Femur (tissue), 1 donor: ENCODE measurements at regions not wholly inside any gene's neighbourhood (a gene's known extent, or its start where the extent isn't known, plus 50 kb on each side); places are given as distances from the start of the nearest gene placed in this dataset.

ENCODE experiments used
- DNase-seq: peaks from one replicate; pipeline ENCODE4 v3.0.0-alpha.2; 2017

DNA sequence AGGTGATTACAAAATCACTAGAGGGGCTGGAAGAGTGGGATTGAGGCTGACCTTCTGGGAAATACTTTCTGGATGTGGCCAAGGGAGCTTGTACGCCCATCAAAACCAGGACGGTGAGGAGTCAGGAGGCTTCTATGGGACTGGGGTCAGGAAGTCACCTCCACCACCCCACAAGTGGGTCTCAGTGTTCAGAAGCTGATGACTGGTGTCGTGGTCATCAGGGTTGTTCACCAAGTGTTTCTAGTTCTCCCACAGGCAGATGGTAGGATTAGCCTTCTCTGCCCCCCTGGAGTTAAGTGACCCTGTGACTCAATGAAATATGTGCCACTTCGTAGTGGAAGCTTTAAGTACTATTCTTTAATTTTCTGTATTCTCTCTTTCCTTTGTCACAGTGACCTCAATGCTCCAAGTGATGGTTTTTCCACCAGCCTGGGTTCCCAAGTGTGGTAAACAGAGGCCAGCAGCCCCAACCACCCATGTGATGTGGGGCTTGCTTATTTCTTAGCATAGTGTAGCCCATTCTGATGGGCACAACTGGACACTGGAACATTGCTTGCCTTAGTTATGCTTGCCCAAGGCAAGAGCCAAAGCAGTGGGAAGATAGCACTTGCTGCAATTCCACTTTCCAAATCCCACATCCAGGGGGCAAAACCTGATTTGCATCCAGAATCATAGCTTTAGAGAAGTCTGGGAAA, 258.8 kb downstream of the CYP26B1 start:
- peak; percentile 9 for DNase-seq

DNA sequence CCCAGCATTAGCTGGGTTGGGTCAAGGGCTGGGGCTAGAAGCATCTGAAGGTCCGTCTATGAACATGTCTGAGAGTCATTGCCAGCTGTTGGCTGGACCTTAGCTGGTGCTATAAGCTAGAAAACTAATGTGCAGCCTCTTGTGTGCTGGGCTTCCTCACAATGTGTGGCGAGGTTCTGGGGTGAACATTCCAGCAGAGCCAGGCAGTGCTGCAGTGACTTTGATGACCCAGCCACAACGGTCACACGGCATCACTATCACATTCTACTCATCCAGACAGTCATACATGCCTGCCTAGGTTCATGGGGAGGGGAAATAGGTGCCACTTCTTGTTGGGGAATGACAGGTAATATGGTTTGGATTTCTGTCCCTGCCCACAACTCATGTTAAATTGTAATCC, 260.5 kb downstream of the CYP26B1 start:
- peak; percentile 1 for DNase-seq

DNA sequence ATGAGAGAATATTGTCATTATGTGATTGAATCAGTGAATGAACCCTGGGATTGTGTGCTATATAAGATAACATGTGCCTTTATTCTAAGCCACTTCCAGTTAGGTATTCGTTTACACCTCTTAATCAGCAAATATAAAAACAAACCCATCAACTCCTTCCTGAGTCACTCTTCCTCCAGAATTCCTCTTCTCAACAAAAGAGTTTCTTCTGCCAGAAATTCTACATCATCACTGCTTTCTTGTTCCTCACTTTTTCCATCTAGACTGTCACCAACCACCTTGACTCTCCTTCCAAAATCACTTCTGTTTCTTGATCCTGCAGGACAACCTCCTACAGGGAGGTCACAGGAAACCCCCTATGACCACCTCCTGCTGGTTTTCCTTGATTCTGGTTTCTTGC, 261.4 kb downstream of the CYP26B1 start:
- DNase-seq, result peak; percentile 2

DNA sequence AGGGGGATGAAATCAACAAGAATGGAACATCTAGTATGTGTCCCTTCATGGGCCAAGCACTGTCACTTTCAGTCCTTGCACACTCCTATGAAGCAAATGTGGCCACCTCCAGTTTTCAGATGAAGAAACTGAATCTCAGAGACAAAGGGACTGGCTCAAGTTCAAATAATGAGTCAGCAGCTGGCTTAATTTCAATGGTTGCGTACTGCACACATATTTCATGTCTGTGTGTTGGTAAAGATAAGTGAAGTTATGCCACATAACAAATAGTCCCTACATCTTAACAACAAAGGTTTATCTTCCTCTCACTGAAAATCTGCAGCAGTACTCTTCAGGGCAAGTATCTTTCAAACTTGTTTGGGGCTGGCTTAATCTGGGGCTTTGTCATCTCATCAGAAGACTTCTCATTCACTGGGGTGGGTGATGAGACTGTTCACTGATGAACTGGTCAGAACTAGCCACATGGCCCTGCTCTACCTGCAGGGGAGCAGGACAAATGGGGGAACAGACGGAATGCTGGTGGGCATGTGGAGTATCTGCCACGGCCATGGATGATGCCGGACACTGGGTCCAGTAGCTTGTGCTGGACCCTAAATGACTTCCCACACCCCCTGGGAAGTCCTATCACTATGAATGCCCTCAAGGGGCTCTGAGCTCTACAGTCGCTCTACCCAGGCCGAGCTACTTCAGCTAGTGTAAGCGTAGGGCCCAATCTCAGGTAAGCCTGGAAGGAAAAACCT, 263.2 kb downstream of the CYP26B1 start:
- DNase-seq, result peak; percentile 10

DNA sequence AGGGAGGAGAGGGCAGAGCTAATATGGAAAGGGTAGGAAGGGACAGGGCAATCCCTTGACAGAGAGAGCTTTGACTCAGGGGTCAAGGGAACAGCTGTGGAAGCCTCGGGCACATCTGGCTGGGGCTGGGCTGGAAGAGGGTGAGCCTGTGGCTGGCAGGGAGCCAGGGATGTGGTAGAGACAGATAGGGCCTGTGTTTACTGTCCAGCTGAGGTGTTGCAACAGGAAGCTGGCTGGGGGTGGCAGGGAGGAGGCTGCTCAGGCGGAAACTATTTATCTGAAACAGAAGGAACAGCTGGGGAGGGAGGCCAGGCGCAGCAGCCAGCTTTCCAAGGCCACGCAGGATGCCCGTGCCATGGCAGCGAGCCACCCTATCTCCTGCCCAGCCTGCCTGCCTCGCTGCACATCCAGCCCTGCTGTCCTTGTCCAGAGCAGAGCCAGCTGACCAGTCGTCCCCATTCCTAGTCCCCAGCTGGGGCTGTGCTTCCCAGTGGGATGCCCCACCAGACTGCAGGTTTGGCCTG, 264.7 kb downstream of the CYP26B1 start:
- peak; percentile 82 for DNase-seq

DNA sequence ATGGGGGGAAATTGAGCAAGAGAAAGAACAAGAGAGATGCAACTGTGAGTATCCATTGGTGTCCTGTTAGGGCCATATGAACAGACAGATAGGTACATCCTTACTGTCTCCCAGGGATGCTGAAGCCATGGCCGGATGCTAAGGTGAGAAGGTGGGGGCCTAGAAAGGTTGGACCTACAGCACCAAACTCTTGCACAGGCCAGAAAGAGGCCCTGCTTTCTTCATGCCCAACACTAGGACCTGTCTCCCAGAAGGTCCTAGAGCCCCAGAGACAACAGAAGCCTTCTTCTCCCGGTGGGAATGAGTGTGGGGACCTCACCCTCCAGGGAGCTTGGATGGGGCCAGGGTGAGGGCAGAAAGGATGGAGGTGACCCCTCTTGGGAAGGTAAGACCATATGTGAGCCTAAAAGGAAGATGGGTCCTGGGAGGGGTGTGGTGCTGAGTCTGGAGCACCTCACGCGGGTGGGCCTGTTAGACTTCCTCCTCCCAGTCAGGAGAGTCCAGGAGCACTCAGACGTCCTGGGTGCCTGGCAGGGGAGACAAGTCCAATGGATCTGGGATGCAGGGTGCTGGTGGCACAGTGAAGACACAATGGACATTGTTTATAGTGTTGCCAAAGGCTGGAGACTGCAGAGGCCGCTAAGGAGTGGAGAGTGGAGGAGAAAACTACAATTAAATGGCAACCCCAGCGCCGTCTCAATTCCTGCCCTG, 265.3 kb downstream of the CYP26B1 start:
- DNase-seq, result peak; percentile 11

DNA sequence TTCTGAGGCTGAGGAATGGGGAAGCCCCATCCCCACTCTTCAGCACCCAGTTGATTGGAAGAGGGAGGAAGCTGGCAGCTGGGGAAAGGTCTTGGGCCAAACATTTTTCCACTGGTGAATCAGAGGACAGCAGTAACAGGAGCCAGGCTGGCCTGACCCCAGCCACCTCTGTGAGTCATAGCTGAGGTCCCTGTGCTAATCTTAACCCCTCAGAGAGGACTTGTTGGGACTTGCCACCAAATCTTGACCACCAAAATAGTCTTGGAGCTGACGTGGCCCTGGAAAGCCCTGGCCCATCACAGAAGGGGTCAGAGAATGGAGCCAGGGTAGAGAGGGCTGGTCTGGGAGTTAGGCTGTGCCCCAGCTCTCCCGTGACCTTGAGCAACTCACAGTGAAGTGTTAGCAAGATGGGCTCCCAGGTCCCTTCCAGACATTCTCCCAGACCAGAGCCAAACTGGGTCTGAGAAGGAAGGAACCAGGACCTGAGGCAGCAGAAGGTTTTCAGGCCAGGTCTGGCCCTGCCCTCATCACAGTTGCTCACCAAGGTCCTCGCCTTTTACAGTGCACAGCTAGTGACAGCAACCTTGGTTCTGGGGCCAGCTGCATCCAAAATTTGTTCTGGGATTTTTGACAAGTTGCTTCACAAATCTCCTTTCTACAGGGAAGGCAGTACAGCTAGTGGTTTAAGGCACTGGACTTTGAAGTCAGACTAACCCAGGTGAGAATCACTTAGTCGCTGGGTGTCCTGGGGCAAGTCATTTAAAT, 266.6 kb downstream of the CYP26B1 start:
- DNase-seq, result peak; percentile 33

DNA sequence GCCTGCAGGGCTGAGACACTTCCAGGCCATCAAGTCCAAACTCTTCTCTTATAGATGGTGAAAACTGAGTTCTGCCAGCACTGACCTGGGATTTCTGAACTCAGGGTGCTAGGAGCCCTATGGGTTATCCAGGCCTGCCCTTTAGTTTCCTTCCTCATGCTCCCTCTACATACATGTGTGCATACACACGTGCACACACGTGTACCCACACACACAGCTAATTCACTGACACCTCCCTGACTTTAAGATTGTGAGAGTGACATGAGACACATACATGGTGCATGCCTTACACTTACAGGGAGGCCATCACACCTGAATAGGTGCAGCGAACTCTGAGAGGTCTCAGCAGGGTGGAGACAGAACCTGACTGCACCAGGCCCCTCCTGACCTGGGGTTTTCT, 267.4 kb downstream of the CYP26B1 start:
- peak; percentile 2 for DNase-seq

DNA sequence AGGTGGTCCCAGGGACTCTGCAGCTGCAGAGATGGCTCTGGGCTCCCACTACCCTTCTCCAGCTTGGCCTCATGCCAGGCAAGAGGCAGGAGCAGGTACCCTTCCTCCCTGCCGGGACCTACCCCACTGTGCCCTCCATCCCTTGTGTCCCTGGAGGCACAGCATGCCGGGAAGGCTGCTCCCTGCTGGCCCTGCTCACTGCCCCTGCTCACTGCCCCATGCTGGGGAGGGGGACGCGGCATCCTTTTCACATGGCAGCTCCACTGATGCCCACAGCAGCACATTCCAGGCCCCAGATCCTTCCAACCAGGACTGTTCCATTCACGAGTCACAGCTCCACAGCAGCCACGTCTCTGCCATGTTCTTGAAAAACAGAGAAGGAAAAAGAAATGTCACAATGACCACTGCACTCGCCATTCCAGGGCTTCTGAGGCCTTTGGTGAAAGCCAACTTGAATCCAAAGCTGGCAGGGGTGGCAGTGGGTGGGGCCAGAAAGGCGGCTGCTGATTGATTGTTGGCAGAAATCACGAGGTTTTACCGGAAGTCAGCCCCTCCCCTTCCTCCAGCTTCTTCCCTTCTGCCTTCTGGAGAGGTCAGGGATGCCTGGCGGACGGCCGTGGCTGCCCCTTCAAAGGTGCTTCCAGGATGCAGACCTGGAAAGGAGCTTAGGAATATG, 268.0 kb downstream of the CYP26B1 start:
- peak; percentile 18 for DNase-seq

DNA sequence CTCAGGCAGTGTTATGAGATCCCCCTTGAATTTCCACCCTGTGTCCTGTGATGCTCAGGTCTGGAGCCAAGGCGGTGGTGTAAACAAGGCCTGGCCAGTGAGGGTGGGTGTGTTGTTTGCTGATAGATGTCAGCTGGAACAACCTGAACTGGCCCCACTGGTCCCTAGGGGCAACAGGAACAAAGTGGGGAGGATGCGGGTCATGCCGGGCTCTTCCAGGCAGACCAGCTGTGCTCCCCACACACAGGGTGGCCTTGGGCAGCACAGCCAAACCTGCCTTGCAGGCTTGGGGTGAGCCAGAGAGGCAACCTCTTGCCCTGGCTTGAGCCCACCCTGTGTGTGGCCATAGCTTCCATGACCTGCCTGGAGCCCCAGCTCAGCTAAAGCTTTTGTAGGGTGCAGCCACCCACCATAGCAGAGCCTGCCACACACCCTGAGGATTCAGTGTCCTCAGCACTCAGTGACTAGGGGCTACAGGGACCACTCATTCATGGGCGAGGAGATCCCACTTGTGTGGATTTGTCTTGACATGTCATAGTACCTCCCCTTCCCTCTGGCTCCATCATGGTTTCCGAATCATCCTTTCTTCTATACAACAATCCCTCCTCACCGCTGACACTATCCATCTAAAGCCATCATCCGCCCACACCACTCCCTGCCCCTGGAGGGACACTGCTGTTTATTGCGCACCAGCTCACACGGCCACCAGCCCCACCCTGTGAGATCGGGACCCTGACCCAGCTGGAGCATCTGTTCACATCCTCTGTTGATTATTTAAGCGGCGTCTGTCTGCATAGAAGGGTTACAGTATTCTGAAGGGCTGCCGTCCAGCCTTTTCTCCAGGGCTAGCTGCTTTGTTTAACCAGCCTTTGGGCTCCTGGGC, 268.8 kb downstream of the CYP26B1 start:
- DNase-seq, result no peak

DNA sequence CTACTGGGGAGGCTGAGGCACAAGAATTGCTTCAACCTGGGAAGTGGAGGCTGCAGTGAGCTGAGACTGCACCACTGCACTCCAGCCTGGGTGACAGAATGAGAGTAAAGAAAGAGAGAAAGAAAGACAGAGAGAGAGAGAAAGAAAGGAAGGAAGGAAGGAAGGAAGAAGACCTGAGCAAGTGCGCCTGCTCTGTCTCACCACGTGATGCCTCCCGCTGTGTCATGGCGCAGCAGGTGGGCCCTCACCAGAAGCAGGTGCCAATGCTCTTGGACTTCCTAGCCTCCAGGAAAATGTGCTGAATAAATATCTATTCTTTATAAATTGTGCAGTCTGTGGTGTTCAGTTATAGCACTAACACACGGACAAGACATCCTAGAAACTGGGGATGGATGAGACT, 270.0 kb downstream of the CYP26B1 start:
- DNase-seq, result no peak

DNA sequence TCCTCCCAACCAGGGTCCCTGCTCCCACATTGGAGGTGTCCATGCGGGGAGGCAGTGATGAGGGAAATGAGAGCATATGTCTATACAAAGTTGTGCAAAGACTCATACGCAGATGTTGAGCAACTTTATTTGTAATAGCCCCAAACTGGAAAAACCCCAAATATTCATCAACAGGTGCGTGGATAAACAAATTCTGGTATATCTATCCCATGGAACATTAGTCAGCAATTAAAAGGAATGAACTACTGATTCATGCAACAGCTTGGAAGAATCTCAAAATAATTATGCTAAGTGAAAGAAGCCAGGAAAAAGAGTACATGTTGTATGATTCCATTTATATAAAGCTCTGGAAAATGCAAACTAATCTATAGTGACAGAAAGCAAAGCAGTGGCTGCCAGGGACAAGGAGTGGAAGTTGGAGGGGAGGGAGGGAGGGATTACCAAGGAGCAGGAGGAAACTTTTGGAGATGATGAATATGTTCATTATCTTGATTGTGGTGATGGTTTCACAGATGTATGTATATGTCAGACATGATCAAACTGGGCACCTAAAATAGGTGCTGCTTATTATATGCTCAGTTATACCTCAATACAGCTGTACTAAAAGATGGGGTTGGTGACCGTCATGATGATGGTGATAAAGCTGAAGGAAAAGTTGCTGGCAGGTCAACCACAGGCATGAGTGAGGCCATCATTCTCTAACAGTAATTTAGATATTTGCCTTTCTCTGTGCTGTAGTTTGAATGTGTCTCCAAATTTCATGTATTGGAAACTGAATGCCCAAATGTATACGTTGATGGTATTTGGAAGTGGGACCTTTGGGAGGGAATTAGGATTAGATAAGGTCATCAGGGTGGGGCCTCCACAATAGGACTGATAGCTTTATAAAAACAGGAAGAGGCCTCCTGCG, 270.9 kb downstream of the CYP26B1 start:
- DNase-seq, result no peak

DNA sequence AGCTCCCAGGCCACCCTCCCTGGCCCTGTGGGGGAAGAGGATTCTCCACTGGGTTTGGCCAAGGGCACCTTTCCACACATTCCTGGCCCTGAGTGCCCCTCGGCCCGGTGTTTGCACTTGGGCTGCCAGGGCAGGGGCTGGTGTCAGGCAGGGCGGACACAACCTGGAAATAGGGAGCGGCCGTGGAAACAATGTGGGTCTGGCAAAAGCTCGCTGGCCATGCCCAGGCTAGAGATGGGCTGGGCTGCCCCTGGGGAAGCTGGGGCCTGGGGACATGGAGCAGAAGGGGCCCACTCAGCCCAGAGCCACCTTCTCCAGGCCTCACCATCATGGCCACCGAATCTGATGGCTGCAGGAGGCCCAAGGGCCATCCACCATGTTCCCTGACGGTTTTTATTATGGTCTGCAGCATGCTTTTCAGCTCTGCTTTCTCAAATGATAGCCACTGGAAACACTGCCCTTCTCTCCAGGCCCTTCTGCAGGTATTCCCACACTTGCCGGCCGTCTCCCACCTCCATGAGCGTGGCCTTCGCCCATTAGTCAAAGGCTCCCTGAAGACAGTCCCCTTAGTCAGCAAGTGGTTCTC, 275.1 kb downstream of the CYP26B1 start:
- no peak for DNase-seq

DNA sequence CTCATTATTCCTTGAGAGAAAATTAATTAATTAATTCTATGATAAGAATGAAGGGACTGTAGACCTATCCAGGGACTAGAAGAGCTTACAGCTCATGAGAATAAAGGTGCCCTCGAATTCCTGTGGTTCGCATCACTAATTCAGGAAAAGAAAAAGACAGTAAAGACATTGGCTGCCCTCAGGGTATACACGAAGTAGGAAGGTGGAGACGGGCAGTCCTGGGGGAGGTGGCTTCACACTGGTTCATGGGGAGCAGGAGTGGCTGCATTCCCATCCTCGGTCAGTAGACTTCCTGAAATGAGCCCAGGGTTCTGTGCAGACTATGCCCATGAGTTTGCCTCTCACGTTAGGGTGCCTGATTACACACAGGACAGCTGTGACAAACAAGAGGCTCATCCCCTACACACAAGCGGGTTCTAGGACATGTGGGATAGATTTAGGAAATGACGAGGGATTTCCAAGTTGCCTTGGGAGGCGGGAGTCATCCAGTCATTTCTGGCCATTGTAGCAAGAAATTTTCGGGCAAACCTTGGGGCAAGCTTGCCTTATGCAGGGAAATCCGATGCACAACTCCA, 282.2 kb downstream of the CYP26B1 start:
- no peak for DNase-seq

DNA sequence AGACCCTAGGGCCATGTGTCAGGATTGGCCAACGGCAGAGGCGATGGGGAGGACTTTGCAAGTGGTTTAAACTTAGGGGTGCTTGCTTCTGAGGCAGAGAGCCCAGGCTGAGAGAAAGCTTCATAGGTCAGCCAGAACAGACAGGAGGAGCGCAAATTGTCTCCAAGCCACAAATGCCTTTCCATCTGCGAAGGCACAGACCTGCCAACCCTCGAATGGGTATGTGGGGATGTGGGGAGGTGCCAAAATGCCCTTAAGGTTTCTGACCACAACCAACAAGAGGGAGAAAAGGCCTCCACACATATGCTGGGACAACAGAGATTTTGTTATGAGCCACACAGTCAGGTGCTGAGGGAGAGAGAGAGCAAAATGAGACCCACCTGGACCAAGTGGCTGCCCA, 283.6 kb downstream of the CYP26B1 start:
- DNase-seq, result no peak

DNA sequence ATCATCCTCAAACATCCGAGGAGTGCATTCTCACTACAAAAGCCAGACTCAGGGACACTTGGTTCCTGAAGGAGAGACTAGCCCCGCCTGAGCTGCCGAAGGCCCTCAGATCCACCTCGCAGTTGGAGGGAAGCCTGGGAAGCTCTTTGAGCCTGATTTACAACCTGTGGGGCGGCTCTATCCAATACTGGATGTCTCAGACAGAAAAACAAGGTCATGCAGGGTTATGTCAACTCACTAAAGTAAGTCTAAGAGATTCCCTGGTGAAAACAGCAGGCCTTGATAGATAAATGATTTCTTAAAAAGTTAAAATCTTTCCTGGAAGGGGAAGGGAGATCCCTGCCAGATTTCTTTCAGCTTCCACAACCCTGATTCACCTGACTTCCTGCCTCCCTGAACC, 284.3 kb downstream of the CYP26B1 start:
- peak; percentile 27 for DNase-seq

DNA sequence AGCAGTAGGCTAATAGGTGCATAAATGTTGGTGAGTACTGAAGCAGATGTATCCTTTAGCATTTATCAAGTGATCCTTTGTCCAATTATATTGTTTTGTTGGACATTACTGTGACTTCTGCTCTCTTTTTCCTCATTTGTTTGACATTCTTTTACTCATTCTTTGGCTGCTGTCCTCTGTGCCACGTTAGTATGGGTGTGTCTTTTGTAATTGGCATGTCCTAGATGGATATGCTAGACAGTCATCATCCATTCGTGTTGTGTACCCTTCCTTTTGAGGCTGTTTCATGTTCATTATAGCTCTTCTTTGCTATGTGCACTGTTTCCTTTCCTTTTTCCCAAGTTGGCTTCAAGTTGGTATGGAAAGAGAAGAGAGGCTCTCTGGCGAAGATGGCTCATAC, 284.7 kb downstream of the CYP26B1 start:
- peak; percentile 2 for DNase-seq

DNA sequence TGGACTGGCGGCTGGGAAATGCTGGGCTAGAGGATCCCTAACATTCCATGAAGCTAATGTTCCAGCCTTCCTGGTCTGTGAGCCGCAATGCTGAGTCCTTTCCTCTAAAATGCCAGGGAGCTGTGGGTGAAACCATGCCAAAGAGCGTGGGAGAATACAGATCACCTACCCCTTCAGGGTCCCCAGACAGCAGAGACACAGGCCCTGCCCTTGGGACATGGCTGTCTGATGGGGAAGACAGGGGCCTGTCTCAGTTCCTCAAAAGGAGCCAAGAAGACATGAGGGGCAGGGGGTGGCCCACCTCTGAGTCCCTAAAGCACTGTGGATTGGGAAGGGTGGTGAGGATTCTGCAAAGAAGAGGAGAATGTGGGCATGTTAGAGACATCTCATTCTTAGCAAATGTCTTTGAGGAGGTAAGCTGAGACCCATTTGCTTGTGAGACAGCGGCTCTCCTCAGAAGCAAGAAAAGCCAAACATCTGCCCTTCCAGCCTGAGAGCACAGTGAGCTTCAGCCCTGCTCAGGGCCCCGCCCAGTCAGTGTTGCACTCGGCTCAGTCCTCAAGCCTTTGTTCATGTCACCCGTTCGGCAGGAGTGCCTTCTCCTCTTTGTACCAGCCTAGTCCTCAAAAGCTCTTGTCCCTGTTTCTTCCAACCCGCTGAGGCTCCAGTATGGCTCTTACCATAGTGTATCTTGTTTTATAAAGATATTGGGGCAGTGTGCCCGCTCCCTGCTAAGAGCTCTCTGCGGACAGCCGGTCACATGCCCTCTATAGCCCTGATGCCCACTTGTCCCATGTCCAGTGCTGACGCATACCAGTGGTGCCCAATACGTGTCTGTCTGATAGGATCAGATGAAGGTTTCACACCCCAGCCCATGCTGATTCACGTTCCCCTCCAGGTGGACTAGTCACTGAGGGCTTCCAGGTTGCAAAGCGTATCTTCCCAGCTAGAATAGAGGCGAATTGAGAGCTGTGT, 286.2 kb downstream of the CYP26B1 start:
- peak; percentile 16 for DNase-seq
